ENCODE measurements at regions not wholly inside any gene's neighbourhood (a gene's known extent, or its start where the extent isn't known, plus 50 kb on each side); places are given as distances from the start of the nearest gene placed in this dataset.

GRCh38 chr3:79872483-79872882 is 104.7 kb upstream of the ROBO1 start:
- 16 to 41% methylated on average over 1 of the region's 1 CpG for WGBS, 2 donors
- intact Hi-C loops (cut with DNase I), result no loop called here
- TF ChIP-seq, protein P1, sequence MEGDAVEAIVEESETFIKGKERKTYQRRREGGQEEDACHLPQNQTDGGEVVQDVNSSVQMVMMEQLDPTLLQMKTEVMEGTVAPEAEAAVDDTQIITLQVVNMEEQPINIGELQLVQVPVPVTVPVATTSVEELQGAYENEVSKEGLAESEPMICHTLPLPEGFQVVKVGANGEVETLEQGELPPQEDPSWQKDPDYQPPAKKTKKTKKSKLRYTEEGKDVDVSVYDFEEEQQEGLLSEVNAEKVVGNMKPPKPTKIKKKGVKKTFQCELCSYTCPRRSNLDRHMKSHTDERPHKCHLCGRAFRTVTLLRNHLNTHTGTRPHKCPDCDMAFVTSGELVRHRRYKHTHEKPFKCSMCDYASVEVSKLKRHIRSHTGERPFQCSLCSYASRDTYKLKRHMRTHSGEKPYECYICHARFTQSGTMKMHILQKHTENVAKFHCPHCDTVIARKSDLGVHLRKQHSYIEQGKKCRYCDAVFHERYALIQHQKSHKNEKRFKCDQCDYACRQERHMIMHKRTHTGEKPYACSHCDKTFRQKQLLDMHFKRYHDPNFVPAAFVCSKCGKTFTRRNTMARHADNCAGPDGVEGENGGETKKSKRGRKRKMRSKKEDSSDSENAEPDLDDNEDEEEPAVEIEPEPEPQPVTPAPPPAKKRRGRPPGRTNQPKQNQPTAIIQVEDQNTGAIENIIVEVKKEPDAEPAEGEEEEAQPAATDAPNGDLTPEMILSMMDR (IDR thresholded peaks at IDR 0.05), result no peak
- TF ChIP-seq POLR2A (IDR thresholded peaks at IDR 0.05), result no peak
- no peaks in the 10 kb centered on the region for H3K4me1 ChIP-seq
- H3K27ac ChIP-seq, result no peak overlapping the region
- no peaks in the 10 kb centered on the region for H3K27me3 ChIP-seq
- no peak overlapping the region for H3K4me3 ChIP-seq
- no peaks in the 10 kb centered on the region for H3K9me3 ChIP-seq
- no peaks in the 10 kb centered on the region for H3K36me3 ChIP-seq
- DNase-seq, result no peak

GRCh38 chr3:79871656-79872055 is 103.9 kb upstream of the ROBO1 start:
- DNase-seq, result no peak
- intact Hi-C loops (cut with DNase I), result no loop called here
- no peak for TF ChIP-seq POLR2A (IDR thresholded peaks at IDR 0.05)
- TF ChIP-seq, protein P1 (IDR thresholded peaks at IDR 0.05), result no peak
- no peaks in the 10 kb centered on the region for H3K9me3 ChIP-seq
- no peak overlapping the region for H3K4me3 ChIP-seq
- no peaks in the 10 kb centered on the region for H3K27me3 ChIP-seq
- no peaks in the 10 kb centered on the region for H3K36me3 ChIP-seq
- 23 to 61% methylated on average over 1 of the region's 1 CpG for WGBS, 2 donors
- H3K27ac ChIP-seq, result no peak overlapping the region
- no peaks in the 10 kb centered on the region for H3K4me1 ChIP-seq

DNA sequence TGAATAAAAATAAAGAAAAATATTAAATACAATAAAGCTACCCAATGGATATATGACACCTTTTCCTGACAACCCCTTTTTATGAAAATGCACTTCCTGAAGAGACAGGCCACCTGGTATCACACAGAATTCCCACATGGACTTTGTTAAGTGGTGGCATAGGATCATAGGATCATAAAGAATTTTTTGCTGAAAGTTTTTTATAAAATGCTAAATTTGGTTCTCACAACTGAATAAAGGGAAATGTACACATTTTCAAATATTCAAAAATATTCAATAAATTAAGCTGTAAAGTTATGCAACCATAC is 102.5 kb upstream of the ROBO1 start:
- Histone ChIP-seq H3K4me1 (no peaks in the 10 kb centered on the region), H3K27me3 (no peaks in the 10 kb centered on the region), H3K36me3 (no peaks in the 10 kb centered on the region), H3K9me3 (no peaks in the 10 kb centered on the region), H3K4me3 (no peak overlapping the region), H3K27ac (no peak overlapping the region)
- intact Hi-C loops (cut with DNase I), result no loop called here
- DNase-seq, result no peak
- TF ChIP-seq, protein P1 (IDR thresholded peaks at IDR 0.05), result no peak
- TF ChIP-seq POLR2A (IDR thresholded peaks at IDR 0.05), result no peak

- 68 to 76% methylated on average over 4 of the region's 4 CpGs for WGBS, 2 donors
- H3K27me3 ChIP-seq, result no peaks in the 10 kb centered on the region
- DNase-seq, result no peak
- H3K4me1 ChIP-seq, result no peaks in the 10 kb centered on the region
- no peak overlapping the region for H3K4me3 ChIP-seq
- H3K9me3 ChIP-seq, result no peaks in the 10 kb centered on the region
- no peak for TF ChIP-seq POLR2A (IDR thresholded peaks at IDR 0.05)
- no peak overlapping the region for H3K27ac ChIP-seq
- intact Hi-C loops (cut with DNase I), result no loop called here
- H3K36me3 ChIP-seq, result no peaks in the 10 kb centered on the region
Observed at GRCh38 chr3:79869461-79870312, 101.9 kb upstream of the ROBO1 start.

DNA sequence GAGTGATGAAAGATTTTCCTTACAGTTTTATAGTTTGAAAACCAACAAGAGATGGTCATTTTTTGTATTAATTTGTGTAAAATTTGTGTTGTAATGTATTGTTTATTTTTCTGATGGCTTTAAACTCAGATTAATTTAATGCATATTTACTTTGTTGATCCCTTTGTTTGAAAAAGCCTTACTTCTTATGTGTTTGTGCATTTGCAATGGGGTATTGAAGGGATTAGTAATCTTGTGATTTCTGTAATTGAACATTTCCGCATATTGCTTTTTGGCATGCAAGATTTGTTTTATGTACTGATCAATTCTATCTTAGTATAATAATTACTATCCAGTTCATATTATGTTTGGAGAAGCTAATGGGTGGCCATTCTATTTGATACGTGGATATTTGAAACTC is 98.4 kb upstream of the ROBO1 start:
- Histone ChIP-seq H3K27me3 (no peaks in the 10 kb centered on the region), H3K9me3 (no peaks in the 10 kb centered on the region), H3K4me1 (no peaks in the 10 kb centered on the region), H3K27ac (no peak overlapping the region), H3K36me3 (no peaks in the 10 kb centered on the region), H3K4me3 (no peak overlapping the region)
- 54 to 73% methylated on average over 2 of the region's 2 CpGs for WGBS, 2 donors
- intact Hi-C loops (cut with DNase I), result no loop called here
- no peak for DNase-seq
- TF ChIP-seq, protein P1 (IDR thresholded peaks at IDR 0.05), result no peak
- no peak for TF ChIP-seq POLR2A (IDR thresholded peaks at IDR 0.05)

GRCh38 chr3:79864077-79864476 is 96.3 kb upstream of the ROBO1 start:
- no peaks in the 10 kb centered on the region for H3K9me3 ChIP-seq
- no peaks in the 10 kb centered on the region for H3K4me1 ChIP-seq
- no peak for DNase-seq
- no peak overlapping the region for H3K4me3 ChIP-seq
- H3K27me3 ChIP-seq, result no peaks in the 10 kb centered on the region
- no peak for TF ChIP-seq POLR2A (IDR thresholded peaks at IDR 0.05)
- TF ChIP-seq, protein P1 (IDR thresholded peaks at IDR 0.05), result no peak
- intact Hi-C loops (cut with DNase I), result no loop called here
- no peaks in the 10 kb centered on the region for H3K36me3 ChIP-seq
- H3K27ac ChIP-seq, result no peak overlapping the region

All from esophagus squamous epithelium (tissue), 5 donors.